ENCODE measurements at regions not wholly inside any gene's neighbourhood (a gene's known extent, or its start where the extent isn't known, plus 50 kb on each side); places are given as distances from the start of the nearest gene placed in this dataset.

DNA sequence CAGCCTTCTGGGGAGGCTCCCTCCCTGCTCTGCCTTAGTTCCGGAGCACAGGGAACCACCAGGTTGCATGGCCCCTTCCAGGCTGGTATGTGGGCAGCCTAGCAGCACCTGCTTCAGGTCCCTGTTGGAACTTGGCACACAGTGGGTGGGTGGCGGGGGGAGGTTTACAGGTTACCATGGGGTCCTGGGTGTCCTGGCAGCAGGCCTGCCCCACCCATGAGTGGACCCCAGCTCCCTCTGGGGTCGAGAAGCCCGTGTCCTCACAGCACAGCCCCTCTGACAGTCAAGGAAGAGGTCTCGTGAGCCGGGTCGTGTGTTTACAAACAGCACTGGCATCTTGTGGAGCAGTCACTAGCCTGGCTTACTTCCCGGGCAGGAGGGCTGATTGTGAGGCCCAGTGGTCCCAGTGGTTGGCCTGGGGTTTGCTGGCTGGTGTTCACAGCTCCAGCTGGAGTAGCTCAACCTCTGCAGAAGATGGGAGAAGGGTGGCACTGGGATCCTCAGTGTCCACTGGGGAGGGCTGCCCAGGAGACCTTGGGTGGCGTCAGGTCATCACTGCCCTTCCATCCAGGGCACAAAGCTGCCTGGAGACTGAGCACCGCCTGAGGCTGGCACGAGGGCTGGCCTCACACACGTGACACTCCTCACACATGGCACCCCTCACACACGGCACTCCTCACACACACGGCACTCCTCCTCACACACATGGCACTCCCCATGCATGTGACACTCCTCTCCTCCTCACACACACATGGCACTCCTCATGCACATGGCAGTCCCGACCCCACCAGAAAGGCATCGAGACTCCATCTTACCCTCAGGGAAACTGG, 100.9 kb downstream of the RIPK4 start:
- Histone ChIP-seq H3K36me3 (ENCODE audit: control insufficient read depth in 1 of 2, insufficient read depth in 2 of 2, low read length in 2 of 2) (no peaks in the 10 kb centered on the region), H3K4me1 (ENCODE audit: control insufficient read depth in 1 of 2, insufficient read depth in 2 of 2, low read length in 2 of 2) (peaks cover 17 to 20% of the 10 kb centered on the region in 2 donors), H3K27me3 (ENCODE audit: control insufficient read depth in 1 of 2, insufficient read depth in 2 of 2, low read length in 2 of 2) (no peaks in the 10 kb centered on the region), H3K9me3 (ENCODE audit: control insufficient read depth in 1 of 2, low read length in 2 of 2) (no peaks in the 10 kb centered on the region), H3K4me3 (ENCODE audit: low read depth in 1 of 2, low read length in 2 of 2) (no peak overlapping the region), H3K27ac (ENCODE audit: low read depth, low read length) (no peak overlapping the region), H3K9ac (ENCODE audit: low read depth in 1 of 2, low read length in 2 of 2) (no peak overlapping the region)

DNA sequence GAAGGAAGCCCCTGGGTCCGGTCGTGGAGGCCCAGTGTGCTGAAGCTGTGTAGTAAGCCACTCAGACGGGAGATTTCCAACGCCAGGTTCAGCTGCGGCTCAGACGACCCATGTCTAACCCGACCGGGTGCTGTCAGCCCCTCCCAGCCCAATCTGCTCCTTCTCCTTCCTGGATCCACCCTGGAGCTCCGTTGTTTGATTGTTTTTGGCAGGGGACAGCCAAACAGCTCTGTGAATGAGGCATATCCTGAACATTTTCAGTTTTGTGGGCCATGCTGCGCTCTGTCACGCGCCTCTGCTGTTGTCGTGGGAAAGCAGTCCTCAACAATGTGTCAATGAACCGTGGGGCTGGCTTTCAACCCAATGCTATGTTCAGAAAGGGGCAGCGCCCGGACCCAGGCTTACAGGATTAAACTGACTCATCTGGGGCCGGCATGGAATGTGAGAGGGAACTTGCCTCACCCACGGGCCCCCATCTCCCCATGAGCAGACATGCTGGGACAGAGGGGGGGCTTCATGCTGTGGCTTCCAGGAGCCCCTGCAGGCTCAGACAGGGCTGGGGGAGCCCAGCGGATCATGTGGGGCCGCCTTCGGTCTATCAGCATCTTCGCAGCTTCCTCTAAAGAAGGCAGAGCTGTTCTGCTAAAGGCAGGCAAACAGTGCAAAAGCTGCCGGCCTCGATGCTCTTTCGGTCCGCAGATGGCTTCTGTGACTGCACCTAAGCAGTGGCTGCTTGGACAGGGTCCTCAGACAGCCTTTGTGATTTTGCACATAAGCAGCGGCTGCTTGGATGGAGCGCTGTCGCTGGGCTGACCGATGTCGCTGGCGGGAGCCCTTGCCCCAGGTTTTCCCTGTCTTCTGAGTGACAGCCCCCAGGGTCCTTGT, 101.7 kb downstream of the RIPK4 start:
- peaks cover 17 to 20% of the 10 kb centered on the region in 2 donors for H3K4me1 ChIP-seq (ENCODE audit: control insufficient read depth in 1 of 2, insufficient read depth in 2 of 2, low read length in 2 of 2)
- H3K27me3 ChIP-seq (ENCODE audit: control insufficient read depth in 1 of 2, insufficient read depth in 2 of 2, low read length in 2 of 2): no peaks in the 10 kb centered on the region
- H3K9ac ChIP-seq (ENCODE audit: low read depth in 1 of 2, low read length in 2 of 2): peak overlapping the region; percentile 3 to 9
- H3K9me3 ChIP-seq (ENCODE audit: control insufficient read depth in 1 of 2, low read length in 2 of 2): no peaks in the 10 kb centered on the region
- H3K36me3 ChIP-seq (ENCODE audit: control insufficient read depth in 1 of 2, insufficient read depth in 2 of 2, low read length in 2 of 2): no peaks in the 10 kb centered on the region
- no peak overlapping the region for H3K27ac ChIP-seq (ENCODE audit: low read depth, low read length)
- H3K4me3 ChIP-seq (ENCODE audit: low read depth in 1 of 2, low read length in 2 of 2): peak overlapping the region; percentile 14 to 28

DNA sequence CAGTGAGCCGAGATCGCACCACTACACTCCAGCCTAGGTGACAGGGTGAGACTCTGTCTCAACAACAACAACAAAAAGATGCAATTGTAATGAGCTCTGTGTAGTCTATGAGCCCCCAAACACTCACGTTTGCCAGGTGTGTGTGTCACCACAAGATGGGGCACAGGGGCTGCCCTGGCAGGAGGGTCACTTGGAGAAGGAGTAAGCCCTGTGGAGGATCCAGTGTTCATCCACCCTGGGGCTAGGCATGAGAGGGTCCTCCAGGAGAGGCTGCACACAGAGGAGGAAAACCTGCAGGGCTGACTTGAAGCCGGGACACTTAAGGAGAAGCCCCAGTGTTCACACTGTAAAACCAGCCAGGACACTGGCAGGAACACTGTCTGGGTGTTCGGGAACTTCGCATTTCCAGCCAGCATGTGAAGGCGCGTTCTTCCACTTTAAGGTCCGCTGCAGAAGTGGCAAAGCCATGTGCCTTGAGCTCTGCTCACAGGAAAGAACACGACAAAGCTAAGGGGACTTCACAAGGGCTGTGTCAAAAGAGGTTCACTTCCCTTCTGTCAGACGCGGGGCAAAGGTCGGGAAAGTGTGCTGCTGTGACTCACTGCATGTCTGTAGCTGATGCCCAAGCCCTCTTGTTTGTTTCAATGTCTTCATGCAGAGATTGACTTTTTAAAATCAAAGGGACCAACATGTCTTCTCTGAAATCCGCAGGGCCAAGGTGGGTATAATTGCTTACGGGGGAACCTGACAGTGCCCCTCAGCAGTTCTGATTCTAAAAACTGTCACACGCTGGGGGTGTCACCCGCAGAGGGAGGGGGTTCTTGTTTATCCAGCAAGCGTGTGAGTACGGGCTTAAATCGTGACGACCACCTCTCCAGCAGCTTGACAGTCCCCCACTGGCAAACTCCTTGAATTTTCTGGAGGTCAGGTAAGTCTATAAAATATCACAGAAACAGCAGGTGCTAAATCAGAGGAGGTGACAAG, 102.8 kb downstream of the RIPK4 start:
- Histone ChIP-seq H3K36me3 (ENCODE audit: control insufficient read depth in 1 of 2, insufficient read depth in 2 of 2, low read length in 2 of 2) (no peaks in the 10 kb centered on the region), H3K4me3 (ENCODE audit: low read depth in 1 of 2, low read length in 2 of 2) (peak overlapping the region; percentile 23 to 28), H3K9me3 (ENCODE audit: control insufficient read depth in 1 of 2, low read length in 2 of 2) (no peaks in the 10 kb centered on the region), H3K9ac (ENCODE audit: low read depth in 1 of 2, low read length in 2 of 2) (peak overlapping the region; percentile 3 to 32), H3K27me3 (ENCODE audit: control insufficient read depth in 1 of 2, insufficient read depth in 2 of 2, low read length in 2 of 2) (no peaks in the 10 kb centered on the region), H3K4me1 (ENCODE audit: control insufficient read depth in 1 of 2, insufficient read depth in 2 of 2, low read length in 2 of 2) (peaks cover 17 to 20% of the 10 kb centered on the region in 2 donors), H3K27ac (ENCODE audit: low read depth, low read length) (no peak overlapping the region)

DNA sequence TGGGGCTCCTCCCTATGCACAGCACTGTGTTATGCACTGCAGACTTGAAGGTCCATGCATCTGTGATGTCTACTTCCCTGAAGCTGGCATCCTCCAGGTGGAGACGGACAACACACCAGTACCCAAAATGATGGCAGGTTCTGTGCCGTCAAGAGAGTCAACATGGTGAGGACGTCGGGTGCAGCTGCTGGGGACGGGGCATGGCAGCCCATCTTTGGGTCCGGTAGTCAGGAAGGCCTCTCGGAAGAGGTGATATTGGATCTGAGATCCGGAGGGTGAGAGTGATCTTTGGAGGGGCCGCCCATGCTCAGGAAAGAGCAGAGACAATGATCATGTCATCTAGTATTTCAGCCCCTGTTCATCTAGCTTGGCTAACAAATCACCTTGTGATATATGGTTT, 104.1 kb downstream of the RIPK4 start:
- Histone ChIP-seq H3K27me3 (ENCODE audit: control insufficient read depth in 1 of 2, insufficient read depth in 2 of 2, low read length in 2 of 2) (no peaks in the 10 kb centered on the region), H3K9ac (ENCODE audit: low read depth in 1 of 2, low read length in 2 of 2) (no peak overlapping the region), H3K4me1 (ENCODE audit: control insufficient read depth in 1 of 2, insufficient read depth in 2 of 2, low read length in 2 of 2) (peaks cover 17 to 20% of the 10 kb centered on the region in 2 donors), H3K27ac (ENCODE audit: low read depth, low read length) (no peak overlapping the region), H3K36me3 (ENCODE audit: control insufficient read depth in 1 of 2, insufficient read depth in 2 of 2, low read length in 2 of 2) (no peaks in the 10 kb centered on the region), H3K4me3 (ENCODE audit: low read depth in 1 of 2, low read length in 2 of 2) (no peak overlapping the region), H3K9me3 (ENCODE audit: control insufficient read depth in 1 of 2, low read length in 2 of 2) (no peaks in the 10 kb centered on the region)

DNA sequence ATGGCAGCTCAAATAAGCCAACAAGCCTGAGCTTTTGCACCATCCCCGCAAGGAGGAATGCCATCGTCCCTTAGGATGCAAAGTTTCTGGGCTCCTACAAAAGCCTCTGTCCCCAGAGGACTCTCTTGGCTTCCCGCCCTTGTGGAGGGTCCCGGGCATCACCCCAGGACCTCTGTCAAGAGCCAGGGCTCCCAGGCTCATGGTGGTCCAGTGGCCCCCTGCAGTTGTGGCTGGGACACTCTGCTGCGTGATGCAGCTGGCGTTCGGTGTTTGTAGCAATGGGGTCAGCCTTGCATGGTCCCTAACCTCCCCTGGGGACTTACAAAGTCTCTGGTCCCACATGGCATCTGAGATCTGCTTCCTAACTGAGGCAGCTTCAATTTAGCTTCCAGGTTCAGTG, 104.7 kb downstream of the RIPK4 start:
- no peak overlapping the region for H3K9ac ChIP-seq (ENCODE audit: low read depth in 1 of 2, low read length in 2 of 2)
- no peaks in the 10 kb centered on the region for H3K9me3 ChIP-seq (ENCODE audit: control insufficient read depth in 1 of 2, low read length in 2 of 2)
- no peak overlapping the region for H3K27ac ChIP-seq (ENCODE audit: low read depth, low read length)
- H3K4me3 ChIP-seq (ENCODE audit: low read depth in 1 of 2, low read length in 2 of 2): no peak overlapping the region
- H3K27me3 ChIP-seq (ENCODE audit: control insufficient read depth in 1 of 2, insufficient read depth in 2 of 2, low read length in 2 of 2): no peaks in the 10 kb centered on the region
- no peaks in the 10 kb centered on the region for H3K36me3 ChIP-seq (ENCODE audit: control insufficient read depth in 1 of 2, insufficient read depth in 2 of 2, low read length in 2 of 2)
- peaks cover 17 to 20% of the 10 kb centered on the region in 2 donors for H3K4me1 ChIP-seq (ENCODE audit: control insufficient read depth in 1 of 2, insufficient read depth in 2 of 2, low read length in 2 of 2)

DNA sequence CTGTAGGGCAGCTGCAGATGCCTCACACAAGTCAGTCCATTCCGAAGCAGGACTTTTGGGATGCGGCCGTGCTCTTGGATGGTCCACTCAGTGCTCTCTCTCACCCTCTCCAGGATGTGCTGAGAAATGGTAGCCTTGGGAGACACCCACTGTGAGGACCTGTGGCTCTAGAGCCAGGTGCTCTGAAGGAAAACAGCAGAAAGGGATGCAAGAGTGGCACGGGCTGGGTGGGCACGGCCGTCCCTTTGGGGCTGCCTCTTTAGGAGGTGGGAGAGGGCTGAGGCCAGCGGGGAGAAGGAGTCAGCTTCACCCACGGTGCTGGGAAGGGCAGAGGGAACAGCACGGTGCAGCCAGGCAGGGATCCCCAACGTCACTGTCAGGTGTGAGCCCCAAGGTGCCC, 106.1 kb downstream of the RIPK4 start:
- H3K36me3 ChIP-seq (ENCODE audit: control insufficient read depth in 1 of 2, insufficient read depth in 2 of 2, low read length in 2 of 2): no peaks in the 10 kb centered on the region
- H3K9me3 ChIP-seq (ENCODE audit: control insufficient read depth in 1 of 2, low read length in 2 of 2): no peaks in the 10 kb centered on the region
- no peak overlapping the region for H3K4me3 ChIP-seq (ENCODE audit: low read depth in 1 of 2, low read length in 2 of 2)
- H3K9ac ChIP-seq (ENCODE audit: low read depth in 1 of 2, low read length in 2 of 2): no peak overlapping the region
- H3K4me1 ChIP-seq (ENCODE audit: control insufficient read depth in 1 of 2, insufficient read depth in 2 of 2, low read length in 2 of 2): peaks cover 17 to 20% of the 10 kb centered on the region in 2 donors
- no peak overlapping the region for H3K27ac ChIP-seq (ENCODE audit: low read depth, low read length)
- no peaks in the 10 kb centered on the region for H3K27me3 ChIP-seq (ENCODE audit: control insufficient read depth in 1 of 2, insufficient read depth in 2 of 2, low read length in 2 of 2)

DNA sequence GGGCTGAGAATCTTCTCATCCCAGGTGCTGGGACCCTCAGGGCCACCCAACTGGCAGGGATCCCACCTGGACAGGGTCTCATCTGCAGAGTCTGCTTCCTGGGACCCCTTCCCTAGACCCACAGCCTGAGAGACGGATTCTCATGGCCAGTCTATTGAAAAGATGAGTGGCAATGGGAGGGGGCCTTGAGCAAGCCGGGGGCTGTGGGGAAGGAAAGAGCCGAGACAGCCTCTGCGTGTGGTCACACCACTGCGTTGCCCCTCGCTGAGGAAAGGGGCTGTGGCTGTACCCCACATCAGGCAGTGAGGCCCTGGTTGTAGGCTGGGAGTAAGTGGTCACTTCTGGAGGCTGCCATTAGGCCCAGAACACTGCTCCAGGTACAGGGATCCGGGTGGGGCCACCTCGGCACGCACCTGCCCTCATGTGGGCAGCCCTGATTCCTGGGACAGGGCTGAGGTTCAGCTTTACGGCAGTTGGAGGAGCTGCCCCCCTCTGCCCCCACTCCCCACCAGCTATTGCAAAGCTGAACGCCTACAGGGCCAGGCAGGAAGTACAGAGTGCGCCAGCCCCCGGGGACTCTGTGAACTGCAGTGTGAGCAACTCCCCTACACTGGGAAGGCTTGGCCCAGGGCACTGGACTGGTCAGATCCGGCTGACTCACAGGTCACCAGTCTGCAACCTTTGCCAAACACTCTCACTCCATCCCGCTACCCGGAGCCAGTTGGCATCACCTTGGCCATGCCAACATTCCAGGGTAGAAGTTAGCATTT, 106.9 kb downstream of the RIPK4 start:
- H3K27me3 ChIP-seq (ENCODE audit: control insufficient read depth in 1 of 2, insufficient read depth in 2 of 2, low read length in 2 of 2): no peaks in the 10 kb centered on the region
- no peak overlapping the region for H3K27ac ChIP-seq (ENCODE audit: low read depth, low read length)
- H3K9me3 ChIP-seq (ENCODE audit: control insufficient read depth in 1 of 2, low read length in 2 of 2): no peaks in the 10 kb centered on the region
- H3K9ac ChIP-seq (ENCODE audit: low read depth in 1 of 2, low read length in 2 of 2): no peak overlapping the region
- H3K4me3 ChIP-seq (ENCODE audit: low read depth in 1 of 2, low read length in 2 of 2): no peak overlapping the region
- H3K36me3 ChIP-seq (ENCODE audit: control insufficient read depth in 1 of 2, insufficient read depth in 2 of 2, low read length in 2 of 2): no peaks in the 10 kb centered on the region
- peaks cover 13 to 14% of the 10 kb centered on the region in 2 donors for H3K4me1 ChIP-seq (ENCODE audit: control insufficient read depth in 1 of 2, insufficient read depth in 2 of 2, low read length in 2 of 2)

DNA sequence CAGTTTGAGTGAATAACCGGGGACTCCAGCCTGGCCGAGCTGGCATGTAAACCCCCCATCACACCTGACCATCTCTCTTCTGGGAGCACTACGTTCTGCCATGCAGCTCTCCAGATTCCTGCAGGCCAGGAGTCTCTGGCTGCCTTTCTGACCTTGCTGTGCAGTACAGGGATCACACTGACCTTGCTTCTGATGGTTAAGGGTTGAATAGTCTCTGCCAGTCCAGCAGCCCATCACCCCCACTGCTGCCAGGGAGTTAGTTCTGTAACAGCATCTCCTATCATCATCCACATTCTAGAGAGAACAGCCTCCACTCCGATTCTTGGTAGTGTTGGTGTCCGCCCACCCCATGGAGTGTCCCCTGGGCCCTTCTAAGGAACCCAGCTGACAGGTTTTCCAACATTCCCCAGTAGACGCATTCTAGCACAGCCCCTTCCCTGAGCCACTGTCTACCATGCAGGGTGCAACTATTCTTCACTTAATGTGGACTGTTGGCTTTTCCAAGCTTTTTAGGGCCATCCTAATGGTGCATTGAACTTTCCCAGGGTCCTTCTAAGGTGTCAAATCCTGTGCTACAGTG, 109.8 kb downstream of the RIPK4 start:
- H3K36me3 ChIP-seq (ENCODE audit: control insufficient read depth in 1 of 2, insufficient read depth in 2 of 2, low read length in 2 of 2): no peaks in the 10 kb centered on the region
- H3K27ac ChIP-seq (ENCODE audit: low read depth, low read length): no peak overlapping the region
- no peak overlapping the region for H3K9ac ChIP-seq (ENCODE audit: low read depth in 1 of 2, low read length in 2 of 2)
- H3K9me3 ChIP-seq (ENCODE audit: control insufficient read depth in 1 of 2, low read length in 2 of 2): no peaks in the 10 kb centered on the region
- H3K4me1 ChIP-seq (ENCODE audit: control insufficient read depth in 1 of 2, insufficient read depth in 2 of 2, low read length in 2 of 2): no peaks in the 10 kb centered on the region
- no peaks in the 10 kb centered on the region for H3K27me3 ChIP-seq (ENCODE audit: control insufficient read depth in 1 of 2, insufficient read depth in 2 of 2, low read length in 2 of 2)
- no peak overlapping the region for H3K4me3 ChIP-seq (ENCODE audit: low read depth in 1 of 2, low read length in 2 of 2)

DNA sequence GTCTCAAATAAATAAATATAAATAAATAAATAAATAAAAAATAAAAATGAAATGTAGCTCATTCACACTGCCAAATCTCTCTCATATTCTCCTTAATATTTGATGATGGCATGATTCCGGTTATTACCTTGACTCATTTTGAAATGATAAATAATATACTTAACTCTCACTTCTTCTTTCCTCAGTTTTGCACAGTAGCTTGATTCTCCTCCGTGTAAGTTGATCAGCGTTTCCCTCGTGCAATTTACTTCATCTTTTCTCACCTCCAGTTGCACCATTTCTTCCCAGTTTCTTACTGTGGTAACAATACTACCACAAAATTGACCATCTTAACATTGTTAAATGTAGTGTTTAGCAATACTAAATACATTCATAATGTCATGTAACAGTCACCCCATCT, 111.6 kb downstream of the RIPK4 start:
- Histone ChIP-seq H3K9ac (ENCODE audit: low read depth in 1 of 2, low read length in 2 of 2) (no peak overlapping the region), H3K4me1 (ENCODE audit: control insufficient read depth in 1 of 2, insufficient read depth in 2 of 2, low read length in 2 of 2) (no peaks in the 10 kb centered on the region)

More for the DNA sequence above, 111.6 kb downstream of the RIPK4 start:
- Histone ChIP-seq H3K27me3 (ENCODE audit: control insufficient read depth in 1 of 2, insufficient read depth in 2 of 2, low read length in 2 of 2) (no peaks in the 10 kb centered on the region), H3K9me3 (ENCODE audit: control insufficient read depth in 1 of 2, low read length in 2 of 2) (no peaks in the 10 kb centered on the region), H3K27ac (ENCODE audit: low read depth, low read length) (no peak overlapping the region), H3K4me3 (ENCODE audit: low read depth in 1 of 2, low read length in 2 of 2) (no peak overlapping the region), H3K36me3 (ENCODE audit: control insufficient read depth in 1 of 2, insufficient read depth in 2 of 2, low read length in 2 of 2) (no peaks in the 10 kb centered on the region)

Measured in duodenal mucosa (tissue), 2 donors.